GM23338 (cell line): ENCODE measurements at regions not wholly inside any gene's neighbourhood (a gene's known extent, or its start where the extent isn't known, plus 50 kb on each side); places are given as distances from the start of the nearest gene placed in this dataset.

Experiments
- ATAC-seq: fragments of 200-7000 bp; cut with Tn5 transposase; 3 replicates; pipeline ENCODE4 v1.9.1; 2020
- DNase-seq: peaks from one replicate; pipeline ENCODE4 v3.0.0-alpha.2; 2015; ENCODE audit warnings: low spot score
- H2AFZ ChIP-seq: fragments of 200-600 bp; sonication (generic); 2 replicates; pipeline ENCODE4 v1.8.0; 2016; ENCODE audit warnings: antibody characterized with exemption, mild to moderate bottlenecking, moderate library complexity
- H3F3A ChIP-seq: fragments of 200-600 bp; sonication (generic); replicated peaks from 2 replicates; pipeline ENCODE4 v1.8.0; 2017; ENCODE audit warnings: antibody characterized with exemption, mixed run types, low read depth
- H3K27ac ChIP-seq: fragments of 200-600 bp; sonication (generic); 2 replicates; pipeline ENCODE4 v1.6.1; 2016; ENCODE audit warnings: low read depth
- H3K27me3 ChIP-seq: fragments of 200-600 bp; sonication (generic); 2 replicates; pipeline ENCODE4 v1.8.0; 2016; ENCODE audit warnings: mild to moderate bottlenecking, mixed run types, moderate library complexity; ENCODE audit not compliant: insufficient read depth
- H3K36me3 ChIP-seq: fragments of 200-600 bp; sonication (generic); 2 replicates; pipeline ENCODE4 v1.8.0; 2016; ENCODE audit warnings: mild to moderate bottlenecking; ENCODE audit not compliant: insufficient read depth
- H3K4me1 ChIP-seq: fragments of 200-600 bp; sonication (generic); 2 replicates; pipeline ENCODE4 v1.8.0; 2016; ENCODE audit warnings: mild to moderate bottlenecking, moderate library complexity; ENCODE audit not compliant: insufficient read depth
- H3K4me2 ChIP-seq: fragments of 200-600 bp; sonication (generic); 2 replicates; pipeline ENCODE4 v1.7.1; 2017; ENCODE audit warnings: mixed run types
- H3K4me3 ChIP-seq: fragments of 200-600 bp; sonication (generic); 2 replicates; pipeline ENCODE4 v1.6.1; 2016; ENCODE audit warnings: mixed run types
- H3K79me2 ChIP-seq: fragments of 200-600 bp; sonication (generic); replicated peaks from 2 replicates; pipeline ENCODE4 v1.8.0; 2017; ENCODE audit warnings: mild to moderate bottlenecking; ENCODE audit not compliant: insufficient read depth
- H3K9me2 ChIP-seq: fragments of 200-600 bp; sonication (generic); 2 replicates; pipeline ENCODE4 v1.8.0; 2017; ENCODE audit not compliant: insufficient read depth
- H4K20me1 ChIP-seq: fragments of 200-600 bp; sonication (generic); replicated peaks from 2 replicates; pipeline ENCODE4 v1.8.0; 2017; ENCODE audit warnings: mild to moderate bottlenecking; ENCODE audit not compliant: insufficient read depth
- H3K27ac Mint-ChIP-seq: 2 replicates; pipeline ENCODE4 v1.8.0; 2020; ENCODE audit warnings: inconsistent platforms, mild to moderate bottlenecking, moderate library complexity, mixed read lengths
- H3K27me3 Mint-ChIP-seq: 3 replicates; pipeline ENCODE4 v1.8.0; 2022; ENCODE audit warnings: low read depth, mild to moderate bottlenecking, moderate library complexity, mixed read lengths, inconsistent platforms; ENCODE audit not compliant: insufficient read depth, poor library complexity
- H3K36me3 Mint-ChIP-seq: 3 replicates; pipeline ENCODE4 v1.8.0; 2021; ENCODE audit warnings: low read depth, mild to moderate bottlenecking, inconsistent platforms, moderate library complexity, mixed read lengths
- H3K4me1 Mint-ChIP-seq: 3 replicates; pipeline ENCODE4 v1.8.0; 2020; ENCODE audit warnings: mild to moderate bottlenecking, inconsistent platforms, mixed read lengths
- H3K4me3 Mint-ChIP-seq: 3 replicates; pipeline ENCODE4 v1.8.0; 2021; ENCODE audit warnings: moderate library complexity, mild to moderate bottlenecking, inconsistent platforms, mixed read lengths
- H3K9me3 Mint-ChIP-seq: 3 replicates; pipeline ENCODE4 v1.8.0; 2020; ENCODE audit warnings: moderate library complexity, mild to moderate bottlenecking, inconsistent platforms, mixed read lengths
- EZH2 ChIP-seq: fragments of 200-600 bp; sonication (generic); IDR thresholded peaks from one replicate; pipeline ENCODE4 v1.8.0; 2017; ENCODE audit warnings: antibody characterized with exemption, mild to moderate bottlenecking, low read depth; ENCODE audit not compliant: unreplicated experiment
- EZH2phosphoT487 ChIP-seq: fragments of 200-600 bp; sonication (generic); IDR thresholded peaks from one replicate; pipeline ENCODE4 v1.8.1; 2018; ENCODE audit warnings: antibody characterized with exemption; ENCODE audit not compliant: unreplicated experiment
- JUNB ChIP-seq: IDR thresholded peaks from one replicate; pipeline ENCODE4 v1.6.1; 2016; ENCODE audit warnings: antibody characterized with exemption; ENCODE audit not compliant: unreplicated experiment
- NANOG ChIP-seq: IDR thresholded peaks from 2 replicates; pipeline ENCODE4 v1.6.1; 2016; ENCODE audit warnings: antibody characterized with exemption, borderline replicate concordance
- POLR2AphosphoS5 ChIP-seq: IDR thresholded peaks from 2 replicates; pipeline ENCODE4 v1.6.1; 2016; ENCODE audit warnings: antibody characterized with exemption, low read depth
- ZNF114 ChIP-seq: fragments of 250-450 bp; sonication (Bioruptor Pico); IDR thresholded peaks from 2 replicates; pipeline ENCODE4 v1.5.0; 2020; ENCODE audit warnings: mild to moderate bottlenecking, moderate library complexity
- TF ChIP-seq, protein P1 (sequence below), 2 experiments: fragments of 200-600 bp in 1 of 2; sonication (generic) in 1 of 2; conservative IDR thresholded peaks; 2 replicates each; pipeline versions ENCODE4 v1.5.1 to v1.6.1; 2016 to 2017; ENCODE audit warnings: antibody characterized with exemption in 2 of 2, low read depth in 2 of 2, mild to moderate bottlenecking in 2 of 2, moderate library complexity in 1 of 2
- TF ChIP-seq, protein P2 (sequence below): IDR thresholded peaks from one replicate; pipeline ENCODE4 v1.6.1; 2018; ENCODE audit warnings: antibody characterized with exemption; ENCODE audit not compliant: unreplicated experiment

GRCh38 chr3:23076437-23076836 is 126.7 kb upstream of the UBE2E2 start:
- Mint-ChIP-seq H3K4me1 (peaks cover 37% of the 10 kb centered on the region), H3K36me3 (no peaks in the 10 kb centered on the region), H3K9me3 (no peaks in the 10 kb centered on the region), H3K4me3 (no peak overlapping the region), H3K27ac (no peak overlapping the region), H3K27me3 (peaks cover 3% of the 10 kb centered on the region)
- H3K4me1 ChIP-seq = peaks cover 32% of the 10 kb centered on the region
- no peaks in the 10 kb centered on the region for H3K36me3 ChIP-seq
- DNase-seq (no peak), ATAC-seq (no peak)
- TF ChIP-seq, protein P1, sequence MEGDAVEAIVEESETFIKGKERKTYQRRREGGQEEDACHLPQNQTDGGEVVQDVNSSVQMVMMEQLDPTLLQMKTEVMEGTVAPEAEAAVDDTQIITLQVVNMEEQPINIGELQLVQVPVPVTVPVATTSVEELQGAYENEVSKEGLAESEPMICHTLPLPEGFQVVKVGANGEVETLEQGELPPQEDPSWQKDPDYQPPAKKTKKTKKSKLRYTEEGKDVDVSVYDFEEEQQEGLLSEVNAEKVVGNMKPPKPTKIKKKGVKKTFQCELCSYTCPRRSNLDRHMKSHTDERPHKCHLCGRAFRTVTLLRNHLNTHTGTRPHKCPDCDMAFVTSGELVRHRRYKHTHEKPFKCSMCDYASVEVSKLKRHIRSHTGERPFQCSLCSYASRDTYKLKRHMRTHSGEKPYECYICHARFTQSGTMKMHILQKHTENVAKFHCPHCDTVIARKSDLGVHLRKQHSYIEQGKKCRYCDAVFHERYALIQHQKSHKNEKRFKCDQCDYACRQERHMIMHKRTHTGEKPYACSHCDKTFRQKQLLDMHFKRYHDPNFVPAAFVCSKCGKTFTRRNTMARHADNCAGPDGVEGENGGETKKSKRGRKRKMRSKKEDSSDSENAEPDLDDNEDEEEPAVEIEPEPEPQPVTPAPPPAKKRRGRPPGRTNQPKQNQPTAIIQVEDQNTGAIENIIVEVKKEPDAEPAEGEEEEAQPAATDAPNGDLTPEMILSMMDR (conservative IDR thresholded peaks at IDR 0.05; ENCODE audit: low read depth in 2 of 2) = no peak
- no peak for TF ChIP-seq POLR2AphosphoS5
- H3K4me2 ChIP-seq = no peak overlapping the region
- H3K4me3 ChIP-seq = no peak overlapping the region
- no peaks in the 10 kb centered on the region for H4K20me1 ChIP-seq
- H3K27me3 ChIP-seq = no peaks in the 10 kb centered on the region
- H3K9me2 ChIP-seq = peaks cover 12% of the 10 kb centered on the region; the same call in 1 of the 2 replicates
- H3F3A ChIP-seq = no peaks in the 10 kb centered on the region
- H3K79me2 ChIP-seq = no peaks in the 10 kb centered on the region
- no peak overlapping the region for H3K27ac ChIP-seq
- no peak overlapping the region for H2AFZ ChIP-seq

GRCh38 chr3:23077126-23077525 is 126.0 kb upstream of the UBE2E2 start:
- peaks cover 32% of the 10 kb centered on the region for H3K4me1 ChIP-seq
- ATAC-seq = no peak
- H3K36me3 Mint-ChIP-seq = no peaks in the 10 kb centered on the region

More at GRCh38 chr3:23077126-23077525, 126.0 kb upstream of the UBE2E2 start:
- TF ChIP-seq EZH2phosphoT487 (no peak), NANOG (no peak), JUNB (no peak), POLR2AphosphoS5 (no peak), EZH2 (no peak), ZNF114 (CRISPR knock-in tag) (no peak)
- TF ChIP-seq, protein P2, sequence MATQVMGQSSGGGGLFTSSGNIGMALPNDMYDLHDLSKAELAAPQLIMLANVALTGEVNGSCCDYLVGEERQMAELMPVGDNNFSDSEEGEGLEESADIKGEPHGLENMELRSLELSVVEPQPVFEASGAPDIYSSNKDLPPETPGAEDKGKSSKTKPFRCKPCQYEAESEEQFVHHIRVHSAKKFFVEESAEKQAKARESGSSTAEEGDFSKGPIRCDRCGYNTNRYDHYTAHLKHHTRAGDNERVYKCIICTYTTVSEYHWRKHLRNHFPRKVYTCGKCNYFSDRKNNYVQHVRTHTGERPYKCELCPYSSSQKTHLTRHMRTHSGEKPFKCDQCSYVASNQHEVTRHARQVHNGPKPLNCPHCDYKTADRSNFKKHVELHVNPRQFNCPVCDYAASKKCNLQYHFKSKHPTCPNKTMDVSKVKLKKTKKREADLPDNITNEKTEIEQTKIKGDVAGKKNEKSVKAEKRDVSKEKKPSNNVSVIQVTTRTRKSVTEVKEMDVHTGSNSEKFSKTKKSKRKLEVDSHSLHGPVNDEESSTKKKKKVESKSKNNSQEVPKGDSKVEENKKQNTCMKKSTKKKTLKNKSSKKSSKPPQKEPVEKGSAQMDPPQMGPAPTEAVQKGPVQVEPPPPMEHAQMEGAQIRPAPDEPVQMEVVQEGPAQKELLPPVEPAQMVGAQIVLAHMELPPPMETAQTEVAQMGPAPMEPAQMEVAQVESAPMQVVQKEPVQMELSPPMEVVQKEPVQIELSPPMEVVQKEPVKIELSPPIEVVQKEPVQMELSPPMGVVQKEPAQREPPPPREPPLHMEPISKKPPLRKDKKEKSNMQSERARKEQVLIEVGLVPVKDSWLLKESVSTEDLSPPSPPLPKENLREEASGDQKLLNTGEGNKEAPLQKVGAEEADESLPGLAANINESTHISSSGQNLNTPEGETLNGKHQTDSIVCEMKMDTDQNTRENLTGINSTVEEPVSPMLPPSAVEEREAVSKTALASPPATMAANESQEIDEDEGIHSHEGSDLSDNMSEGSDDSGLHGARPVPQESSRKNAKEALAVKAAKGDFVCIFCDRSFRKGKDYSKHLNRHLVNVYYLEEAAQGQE = no peak
- TF ChIP-seq, protein P1 (conservative IDR thresholded peaks at IDR 0.05; ENCODE audit: low read depth in 2 of 2) = no peak
- H3K4me3 ChIP-seq = no peak overlapping the region
- peaks cover 36% of the 10 kb centered on the region for H3K4me1 Mint-ChIP-seq
- H3K27me3 ChIP-seq = no peaks in the 10 kb centered on the region
- peaks cover 9% of the 10 kb centered on the region; the same call in 1 of the 2 replicates for H3K9me2 ChIP-seq
- H3K36me3 ChIP-seq = no peaks in the 10 kb centered on the region
- H3K27me3 Mint-ChIP-seq = peaks cover 3% of the 10 kb centered on the region
- no peak overlapping the region for H3K4me3 Mint-ChIP-seq
- no peak overlapping the region for H3K4me2 ChIP-seq
- H2AFZ ChIP-seq = no peak overlapping the region
- H3F3A ChIP-seq = no peaks in the 10 kb centered on the region
- no peak for DNase-seq
- H4K20me1 ChIP-seq = no peaks in the 10 kb centered on the region
- no peaks in the 10 kb centered on the region for H3K79me2 ChIP-seq
- H3K27ac Mint-ChIP-seq = no peak overlapping the region
- H3K27ac ChIP-seq = no peak overlapping the region
- H3K9me3 Mint-ChIP-seq = no peaks in the 10 kb centered on the region
